ENCODE measurements at regions not wholly inside any gene's neighbourhood (a gene's known extent, or its start where the extent isn't known, plus 50 kb on each side); places are given as distances from the start of the nearest gene placed in this dataset.
A peak's percentile ranks its signal among the peaks of the same experiment; 100 is the strongest.

DNA sequence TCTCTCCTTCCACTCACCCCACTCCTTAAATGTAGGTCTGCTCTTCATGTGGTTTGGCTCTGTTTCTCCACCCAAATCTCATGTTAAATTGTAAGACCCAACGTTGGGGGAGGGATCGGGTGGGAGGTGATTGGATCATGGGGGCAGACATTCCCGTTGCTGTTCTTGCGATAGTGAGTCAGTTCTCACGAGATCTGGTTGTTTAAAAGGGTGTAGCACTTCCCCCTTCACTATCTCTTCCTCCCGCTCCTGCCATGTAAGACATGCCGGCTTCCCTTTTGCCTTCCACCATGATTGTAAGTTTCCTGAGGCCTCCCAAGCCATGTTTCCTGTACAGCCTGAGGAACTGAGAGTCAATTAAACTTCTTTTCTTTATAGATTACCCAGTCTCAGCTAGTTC lies 1044.5 kb upstream of the POU3F3 start:
- Histone ChIP-seq H3K4me1 (ENCODE audit: control insufficient read depth, insufficient read depth, low read length) (peaks cover 20% of the 10 kb centered on the region), H3K4me3 (ENCODE audit: low read depth, low read length) (no peak overlapping the region), H3K27me3 (ENCODE audit: control insufficient read depth, insufficient read depth, low read length) (no peaks in the 10 kb centered on the region), H3K9ac (ENCODE audit: low read length) (no peak overlapping the region), H3K36me3 (ENCODE audit: control insufficient read depth, insufficient read depth, low read length) (no peaks in the 10 kb centered on the region), H3K27ac (ENCODE audit: low read depth, low read length) (no peak overlapping the region), H3K9me3 (ENCODE audit: control insufficient read depth, insufficient read depth, low read depth, low read length) (no peaks in the 10 kb centered on the region)

DNA sequence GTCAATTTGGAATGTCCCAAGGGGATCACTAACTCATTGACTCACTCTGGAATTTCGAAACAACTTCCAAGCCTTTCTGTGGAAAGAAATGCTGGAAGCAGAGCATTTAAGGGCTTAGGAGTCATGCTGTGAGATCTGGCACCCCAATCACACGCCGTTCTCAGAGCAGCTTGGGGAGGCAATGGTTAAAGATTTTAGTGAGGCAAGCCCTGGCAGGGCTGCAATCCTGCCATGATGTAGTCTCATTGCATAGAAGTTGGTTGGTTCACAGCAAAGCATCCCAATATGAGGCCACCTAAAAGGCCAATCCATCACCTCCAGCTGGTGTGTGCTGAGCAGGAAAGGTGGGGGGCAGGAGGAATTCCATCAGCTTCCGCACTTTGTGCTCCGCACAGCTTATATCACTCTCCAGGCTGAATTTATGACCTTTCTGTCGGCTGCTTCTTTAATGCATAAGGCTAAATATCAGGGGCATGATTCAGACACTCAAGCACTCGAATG lies 1043.9 kb upstream of the POU3F3 start:
- Histone ChIP-seq H3K9ac (ENCODE audit: low read length) (no peak overlapping the region), H3K4me1 (ENCODE audit: control insufficient read depth, insufficient read depth, low read length) (peaks cover 20% of the 10 kb centered on the region), H3K36me3 (ENCODE audit: control insufficient read depth, insufficient read depth, low read length) (no peaks in the 10 kb centered on the region), H3K27ac (ENCODE audit: low read depth, low read length) (no peak overlapping the region), H3K27me3 (ENCODE audit: control insufficient read depth, insufficient read depth, low read length) (no peaks in the 10 kb centered on the region), H3K9me3 (ENCODE audit: control insufficient read depth, insufficient read depth, low read depth, low read length) (no peaks in the 10 kb centered on the region), H3K4me3 (ENCODE audit: low read depth, low read length) (no peak overlapping the region)

DNA sequence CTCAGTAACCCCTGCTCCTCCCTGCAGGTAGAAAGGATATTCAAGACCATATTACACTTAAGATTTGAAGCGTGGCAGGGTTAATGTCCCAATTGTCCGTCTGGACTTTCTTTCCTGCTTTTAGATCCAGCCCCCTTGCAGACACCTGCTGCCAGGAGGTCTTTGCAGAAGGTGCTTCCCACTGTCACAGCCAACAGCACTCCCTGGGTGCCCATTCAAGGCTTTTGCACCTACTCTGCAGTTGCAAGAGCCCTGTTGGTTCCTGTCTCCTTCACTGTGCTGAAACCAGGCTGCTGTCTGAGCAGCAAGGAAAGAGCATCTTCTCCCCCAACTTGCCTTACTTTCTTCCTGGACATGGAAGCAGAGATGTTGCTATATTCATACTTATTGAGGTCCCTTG lies 1043.0 kb upstream of the POU3F3 start:
- Histone ChIP-seq H3K27ac (ENCODE audit: low read depth, low read length) (no peak overlapping the region), H3K9ac (ENCODE audit: low read length) (no peak overlapping the region), H3K27me3 (ENCODE audit: control insufficient read depth, insufficient read depth, low read length) (no peaks in the 10 kb centered on the region), H3K9me3 (ENCODE audit: control insufficient read depth, insufficient read depth, low read depth, low read length) (no peaks in the 10 kb centered on the region), H3K4me3 (ENCODE audit: low read depth, low read length) (no peak overlapping the region), H3K36me3 (ENCODE audit: control insufficient read depth, insufficient read depth, low read length) (no peaks in the 10 kb centered on the region), H3K4me1 (ENCODE audit: control insufficient read depth, insufficient read depth, low read length) (peaks cover 20% of the 10 kb centered on the region)

DNA sequence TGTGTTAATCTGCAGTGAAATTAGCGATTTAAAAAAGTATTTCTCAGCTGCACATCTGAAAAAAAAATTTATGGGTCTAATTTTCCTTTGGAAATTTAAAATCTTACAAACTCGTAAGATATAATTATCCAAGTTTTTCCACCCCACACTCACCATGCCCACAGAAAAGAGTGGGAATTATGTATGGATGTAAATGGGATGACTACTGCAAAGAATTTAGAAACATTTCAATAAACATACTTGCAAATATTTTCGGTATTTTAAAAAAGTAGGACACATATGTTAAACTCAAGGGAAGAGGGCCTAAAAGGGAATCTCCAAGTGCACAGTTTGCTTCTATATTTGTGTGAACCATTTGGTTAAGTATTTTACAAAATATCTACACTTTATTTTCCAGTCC lies 1039.9 kb upstream of the POU3F3 start:
- no peak overlapping the region for H3K27ac ChIP-seq (ENCODE audit: low read depth, low read length)
- no peaks in the 10 kb centered on the region for H3K36me3 ChIP-seq (ENCODE audit: control insufficient read depth, insufficient read depth, low read length)
- H3K4me1 ChIP-seq (ENCODE audit: control insufficient read depth, insufficient read depth, low read length), result peaks cover 33% of the 10 kb centered on the region
- no peak overlapping the region for H3K4me3 ChIP-seq (ENCODE audit: low read depth, low read length)
- no peak overlapping the region for H3K9ac ChIP-seq (ENCODE audit: low read length)
- H3K9me3 ChIP-seq (ENCODE audit: control insufficient read depth, insufficient read depth, low read depth, low read length), result no peaks in the 10 kb centered on the region
- H3K27me3 ChIP-seq (ENCODE audit: control insufficient read depth, insufficient read depth, low read length), result no peaks in the 10 kb centered on the region

DNA sequence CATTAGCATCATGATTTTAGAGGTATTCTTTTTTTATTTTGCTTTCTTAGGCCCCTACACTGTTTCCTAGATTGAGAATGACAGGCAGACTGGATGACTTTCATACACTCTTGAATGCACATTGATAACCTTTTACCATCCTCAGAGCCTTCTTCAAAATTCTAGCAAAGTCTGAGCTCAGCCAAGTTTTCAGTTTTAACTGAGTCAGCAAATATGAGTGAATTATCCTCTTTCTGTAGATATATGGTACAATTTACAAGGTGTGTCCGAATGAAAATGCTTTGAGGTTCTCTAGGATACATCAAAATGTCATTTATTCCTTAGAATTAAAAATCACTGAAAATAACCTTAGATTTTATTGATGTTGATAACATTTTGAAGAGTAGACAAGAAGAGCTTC lies 1038.2 kb upstream of the POU3F3 start:
- Histone ChIP-seq H3K4me3 (ENCODE audit: low read depth, low read length) (no peak overlapping the region), H3K9me3 (ENCODE audit: control insufficient read depth, insufficient read depth, low read depth, low read length) (no peaks in the 10 kb centered on the region), H3K36me3 (ENCODE audit: control insufficient read depth, insufficient read depth, low read length) (no peaks in the 10 kb centered on the region), H3K27ac (ENCODE audit: low read depth, low read length) (no peak overlapping the region), H3K9ac (ENCODE audit: low read length) (no peak overlapping the region), H3K4me1 (ENCODE audit: control insufficient read depth, insufficient read depth, low read length) (peaks cover 18% of the 10 kb centered on the region), H3K27me3 (ENCODE audit: control insufficient read depth, insufficient read depth, low read length) (no peaks in the 10 kb centered on the region)

DNA sequence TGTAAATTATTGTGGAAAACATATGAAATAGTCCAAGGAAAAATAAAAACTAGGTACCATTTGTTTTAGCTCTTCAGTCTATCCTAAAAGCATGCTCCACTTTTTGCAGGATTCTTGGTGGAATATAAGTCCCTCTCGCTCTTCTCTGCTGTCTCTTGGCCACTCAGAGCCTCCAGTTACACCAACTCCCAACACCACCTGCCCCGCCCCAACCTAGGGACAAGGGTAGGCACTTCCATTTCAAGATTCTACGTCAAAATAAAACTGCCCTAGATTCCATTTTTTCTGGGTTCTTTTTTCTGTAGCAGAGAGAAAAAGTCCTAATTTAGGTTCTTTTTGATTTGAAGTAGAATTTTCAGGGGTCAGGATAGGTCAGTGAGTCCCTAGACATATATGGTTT lies 1036.2 kb upstream of the POU3F3 start:
- Histone ChIP-seq H3K9me3 (ENCODE audit: control insufficient read depth, insufficient read depth, low read depth, low read length) (no peaks in the 10 kb centered on the region), H3K4me3 (ENCODE audit: low read depth, low read length) (peak overlapping the region; percentile 24; the same call in 1 of the 2 replicates), H3K36me3 (ENCODE audit: control insufficient read depth, insufficient read depth, low read length) (no peaks in the 10 kb centered on the region), H3K9ac (ENCODE audit: low read length) (no peak overlapping the region), H3K27me3 (ENCODE audit: control insufficient read depth, insufficient read depth, low read length) (no peaks in the 10 kb centered on the region), H3K4me1 (ENCODE audit: control insufficient read depth, insufficient read depth, low read length) (peaks cover 15% of the 10 kb centered on the region), H3K27ac (ENCODE audit: low read depth, low read length) (no peak overlapping the region)

DNA sequence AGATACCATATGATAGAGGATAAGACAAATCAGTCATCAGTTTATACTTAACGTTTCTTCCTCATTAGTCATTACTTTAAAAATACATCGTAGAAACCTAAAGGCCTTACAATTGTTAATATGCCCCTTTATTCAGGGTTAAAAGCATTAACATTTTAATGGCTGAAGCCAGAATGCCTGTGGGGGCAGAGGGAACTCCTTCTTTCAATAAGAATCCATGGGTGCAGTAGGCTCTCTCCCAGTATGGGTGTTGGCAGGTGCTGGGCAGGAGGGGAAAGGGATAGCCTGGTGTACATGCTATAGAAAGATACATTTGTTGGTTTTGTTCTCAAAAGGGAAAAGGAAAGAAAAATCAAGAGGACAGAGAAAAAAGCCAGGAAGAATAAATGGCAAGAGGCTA lies 1035.7 kb upstream of the POU3F3 start:
- Histone ChIP-seq H3K27ac (ENCODE audit: low read depth, low read length) (no peak overlapping the region), H3K27me3 (ENCODE audit: control insufficient read depth, insufficient read depth, low read length) (no peaks in the 10 kb centered on the region), H3K4me3 (ENCODE audit: low read depth, low read length) (peak overlapping the region; percentile 24; the same call in 1 of the 2 replicates), H3K9ac (ENCODE audit: low read length) (no peak overlapping the region), H3K4me1 (ENCODE audit: control insufficient read depth, insufficient read depth, low read length) (peaks cover 15% of the 10 kb centered on the region), H3K9me3 (ENCODE audit: control insufficient read depth, insufficient read depth, low read depth, low read length) (no peaks in the 10 kb centered on the region), H3K36me3 (ENCODE audit: control insufficient read depth, insufficient read depth, low read length) (no peaks in the 10 kb centered on the region)

DNA sequence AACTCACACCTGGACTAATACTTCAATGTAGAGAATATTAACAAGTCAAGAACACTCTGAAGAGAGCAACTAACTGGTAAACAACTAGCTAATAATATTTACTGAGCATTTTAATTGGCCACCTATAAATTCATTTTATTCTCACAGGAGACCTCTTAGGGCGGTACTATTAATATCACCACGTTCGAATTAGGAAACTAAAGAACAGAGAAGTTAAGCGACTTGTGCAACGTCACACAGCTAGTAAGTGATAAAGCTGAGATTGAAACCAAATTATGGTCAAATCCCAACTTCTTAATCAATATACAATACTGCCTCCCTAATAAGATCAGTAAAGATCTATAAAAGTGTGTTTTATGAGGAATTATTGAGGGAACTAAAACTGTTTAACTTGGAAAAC lies 1034.3 kb upstream of the POU3F3 start:
- Histone ChIP-seq H3K27ac (ENCODE audit: low read depth, low read length) (no peak overlapping the region), H3K4me1 (ENCODE audit: control insufficient read depth, insufficient read depth, low read length) (peaks cover 15% of the 10 kb centered on the region), H3K9ac (ENCODE audit: low read length) (no peak overlapping the region), H3K27me3 (ENCODE audit: control insufficient read depth, insufficient read depth, low read length) (no peaks in the 10 kb centered on the region), H3K4me3 (ENCODE audit: low read depth, low read length) (no peak overlapping the region), H3K9me3 (ENCODE audit: control insufficient read depth, insufficient read depth, low read depth, low read length) (no peaks in the 10 kb centered on the region), H3K36me3 (ENCODE audit: control insufficient read depth, insufficient read depth, low read length) (no peaks in the 10 kb centered on the region)

DNA sequence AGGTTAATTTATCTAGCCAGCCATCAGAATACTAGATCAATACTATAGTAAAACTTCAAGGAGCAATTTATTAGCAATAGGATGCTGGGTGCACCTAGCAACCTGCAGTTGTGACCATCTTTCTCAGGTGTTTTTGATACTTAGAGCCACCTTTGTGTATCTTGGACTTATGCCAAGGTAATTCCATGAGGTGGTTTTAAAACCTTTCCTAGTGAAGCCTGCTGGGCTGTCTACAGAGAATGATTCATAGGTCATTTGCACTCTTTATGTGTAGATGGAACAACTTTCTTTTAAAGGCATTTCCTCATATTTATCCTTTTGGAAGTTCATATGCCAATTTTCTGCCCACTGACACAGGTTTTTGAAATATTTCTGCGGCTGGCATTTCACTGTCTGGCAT lies 1030.1 kb upstream of the POU3F3 start:
- H3K9me3 ChIP-seq (ENCODE audit: control insufficient read depth, insufficient read depth, low read depth, low read length), result no peaks in the 10 kb centered on the region; the same call in 1 of the 2 replicates
- no peaks in the 10 kb centered on the region for H3K36me3 ChIP-seq (ENCODE audit: control insufficient read depth, insufficient read depth, low read length)
- no peak overlapping the region for H3K27ac ChIP-seq (ENCODE audit: low read depth, low read length)
- no peak overlapping the region for H3K9ac ChIP-seq (ENCODE audit: low read length)
- peaks cover under 1% of the 10 kb centered on the region; the same call in 1 of the 2 replicates for H3K4me1 ChIP-seq (ENCODE audit: control insufficient read depth, insufficient read depth, low read length)
- H3K4me3 ChIP-seq (ENCODE audit: low read depth, low read length), result no peak overlapping the region
- no peaks in the 10 kb centered on the region for H3K27me3 ChIP-seq (ENCODE audit: control insufficient read depth, insufficient read depth, low read length)

DNA sequence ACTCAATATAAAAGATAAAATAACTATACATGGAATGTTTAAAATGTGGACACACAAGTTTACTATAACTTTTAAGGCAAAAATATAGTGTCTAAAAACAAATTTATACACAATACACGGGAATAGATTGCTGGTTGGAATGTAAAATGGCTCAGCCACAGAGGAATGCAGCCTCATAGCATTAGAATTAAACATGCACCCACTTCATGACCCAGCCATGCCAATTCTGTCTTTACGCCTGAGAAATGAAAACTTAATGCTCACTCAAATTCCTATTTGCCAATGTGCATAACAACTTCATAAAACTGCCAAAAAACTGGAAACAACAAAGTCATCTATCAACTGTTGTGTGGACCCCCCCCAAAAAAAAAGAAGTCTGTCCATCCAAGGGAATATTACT lies 1006.6 kb upstream of the POU3F3 start:
- Histone ChIP-seq H3K36me3 (ENCODE audit: control insufficient read depth, insufficient read depth, low read length) (no peaks in the 10 kb centered on the region), H3K9ac (ENCODE audit: low read length) (no peak overlapping the region), H3K4me1 (ENCODE audit: control insufficient read depth, insufficient read depth, low read length) (no peaks in the 10 kb centered on the region), H3K9me3 (ENCODE audit: control insufficient read depth, insufficient read depth, low read depth, low read length) (0 out of 2 replicates have a peak, but pooled peaks cover 2% of the 10 kb centered on the region), H3K27ac (ENCODE audit: low read depth, low read length) (no peak overlapping the region), H3K4me3 (ENCODE audit: low read depth, low read length) (no peak overlapping the region), H3K27me3 (ENCODE audit: control insufficient read depth, insufficient read depth, low read length) (no peaks in the 10 kb centered on the region)

DNA sequence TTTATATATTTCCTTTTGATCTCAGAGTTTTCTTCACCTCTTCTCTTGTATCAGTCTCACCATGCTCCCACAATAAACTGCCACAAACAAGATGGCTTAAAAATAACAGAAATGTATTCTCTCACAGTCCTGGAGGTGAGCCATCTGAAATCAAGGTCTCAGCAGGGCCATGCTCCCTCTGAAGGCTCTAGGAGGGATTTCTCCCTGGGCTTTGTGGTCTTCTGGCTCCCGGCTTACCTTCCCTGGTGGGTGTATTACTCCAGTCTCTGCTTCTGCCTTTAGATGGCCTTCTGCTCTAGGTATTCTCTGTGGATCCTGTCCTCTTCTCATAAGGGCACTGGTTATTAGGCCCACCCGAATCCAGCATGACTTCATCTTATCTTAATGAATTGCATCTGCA lies 994.7 kb upstream of the POU3F3 start:
- H3K27me3 ChIP-seq (ENCODE audit: control insufficient read depth, insufficient read depth, low read length), result no peaks in the 10 kb centered on the region
- no peaks in the 10 kb centered on the region for H3K36me3 ChIP-seq (ENCODE audit: control insufficient read depth, insufficient read depth, low read length)
- H3K4me1 ChIP-seq (ENCODE audit: control insufficient read depth, insufficient read depth, low read length), result no peaks in the 10 kb centered on the region
- H3K9me3 ChIP-seq (ENCODE audit: control insufficient read depth, insufficient read depth, low read depth, low read length), result no peaks in the 10 kb centered on the region
- no peak overlapping the region for H3K9ac ChIP-seq (ENCODE audit: low read length)
- no peak overlapping the region for H3K27ac ChIP-seq (ENCODE audit: low read depth, low read length)
- H3K4me3 ChIP-seq (ENCODE audit: low read depth, low read length), result no peak overlapping the region

DNA sequence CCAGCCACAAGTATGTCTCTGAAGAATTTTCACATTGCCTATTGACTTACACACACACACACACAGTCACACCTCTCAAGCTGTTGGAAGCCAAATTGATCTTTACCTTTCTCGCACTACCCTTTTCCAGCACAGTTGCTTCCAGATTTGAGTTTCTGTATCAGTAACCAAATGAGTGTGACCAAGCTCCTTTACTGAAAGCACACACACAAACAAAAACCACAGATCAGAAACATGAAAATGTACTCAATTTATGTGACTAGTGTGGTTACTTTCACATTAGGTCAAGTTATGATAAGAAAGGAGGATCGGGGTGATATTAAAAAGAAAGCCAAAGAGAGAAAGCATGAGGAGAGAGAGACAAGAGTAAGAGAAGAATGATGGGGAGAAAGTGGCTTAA lies 993.9 kb upstream of the POU3F3 start:
- Histone ChIP-seq H3K27me3 (ENCODE audit: control insufficient read depth, insufficient read depth, low read length) (no peaks in the 10 kb centered on the region), H3K9me3 (ENCODE audit: control insufficient read depth, insufficient read depth, low read depth, low read length) (no peaks in the 10 kb centered on the region), H3K4me3 (ENCODE audit: low read depth, low read length) (no peak overlapping the region), H3K27ac (ENCODE audit: low read depth, low read length) (no peak overlapping the region), H3K4me1 (ENCODE audit: control insufficient read depth, insufficient read depth, low read length) (no peaks in the 10 kb centered on the region), H3K9ac (ENCODE audit: low read length) (no peak overlapping the region), H3K36me3 (ENCODE audit: control insufficient read depth, insufficient read depth, low read length) (no peaks in the 10 kb centered on the region)

All from HUES6 (cell line).